ENCODE measurements at regions not wholly inside any gene's neighbourhood (a gene's known extent, or its start where the extent isn't known, plus 50 kb on each side); places are given as distances from the start of the nearest gene placed in this dataset.

DNA sequence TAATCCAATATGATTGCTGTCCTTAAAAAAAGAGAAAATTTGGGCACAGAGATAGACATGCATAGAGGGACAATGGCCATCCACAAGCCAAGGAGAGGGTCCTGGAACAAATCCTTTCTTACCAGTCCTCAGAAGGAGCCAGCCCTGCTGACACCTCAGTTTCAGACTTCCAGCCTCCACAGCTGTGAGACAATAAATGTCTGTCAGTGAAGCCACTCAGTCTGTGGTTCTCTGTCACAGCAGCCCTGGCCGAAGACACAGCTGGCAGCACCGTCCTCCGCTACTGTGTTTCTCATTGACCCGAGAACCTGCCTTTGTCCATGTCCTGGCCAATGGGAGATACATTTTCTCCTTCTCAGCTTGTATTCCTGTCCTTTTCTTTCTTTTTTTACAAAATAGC is 207.9 kb downstream of the TM9SF2 start:
- no peaks in the 10 kb centered on the region for H3K27me3 ChIP-seq
- no peak for TF ChIP-seq POLR2A (IDR thresholded peaks at IDR 0.05)
- TF ChIP-seq, protein P1, sequence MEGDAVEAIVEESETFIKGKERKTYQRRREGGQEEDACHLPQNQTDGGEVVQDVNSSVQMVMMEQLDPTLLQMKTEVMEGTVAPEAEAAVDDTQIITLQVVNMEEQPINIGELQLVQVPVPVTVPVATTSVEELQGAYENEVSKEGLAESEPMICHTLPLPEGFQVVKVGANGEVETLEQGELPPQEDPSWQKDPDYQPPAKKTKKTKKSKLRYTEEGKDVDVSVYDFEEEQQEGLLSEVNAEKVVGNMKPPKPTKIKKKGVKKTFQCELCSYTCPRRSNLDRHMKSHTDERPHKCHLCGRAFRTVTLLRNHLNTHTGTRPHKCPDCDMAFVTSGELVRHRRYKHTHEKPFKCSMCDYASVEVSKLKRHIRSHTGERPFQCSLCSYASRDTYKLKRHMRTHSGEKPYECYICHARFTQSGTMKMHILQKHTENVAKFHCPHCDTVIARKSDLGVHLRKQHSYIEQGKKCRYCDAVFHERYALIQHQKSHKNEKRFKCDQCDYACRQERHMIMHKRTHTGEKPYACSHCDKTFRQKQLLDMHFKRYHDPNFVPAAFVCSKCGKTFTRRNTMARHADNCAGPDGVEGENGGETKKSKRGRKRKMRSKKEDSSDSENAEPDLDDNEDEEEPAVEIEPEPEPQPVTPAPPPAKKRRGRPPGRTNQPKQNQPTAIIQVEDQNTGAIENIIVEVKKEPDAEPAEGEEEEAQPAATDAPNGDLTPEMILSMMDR (IDR thresholded peaks at IDR 0.05): no peak
- H3K36me3 ChIP-seq: no peaks in the 10 kb centered on the region
- no peaks in the 10 kb centered on the region for H3K4me1 ChIP-seq
- H3K4me3 ChIP-seq: no peak overlapping the region
- H3K27ac ChIP-seq: no peak overlapping the region
- 82 to 94% methylated on average over 4 of the region's 4 CpGs for WGBS, 2 donors
- DNase-seq: no peak
- no peaks in the 10 kb centered on the region for H3K9me3 ChIP-seq
- intact Hi-C loops (cut with DNase I): no loop called here

DNA sequence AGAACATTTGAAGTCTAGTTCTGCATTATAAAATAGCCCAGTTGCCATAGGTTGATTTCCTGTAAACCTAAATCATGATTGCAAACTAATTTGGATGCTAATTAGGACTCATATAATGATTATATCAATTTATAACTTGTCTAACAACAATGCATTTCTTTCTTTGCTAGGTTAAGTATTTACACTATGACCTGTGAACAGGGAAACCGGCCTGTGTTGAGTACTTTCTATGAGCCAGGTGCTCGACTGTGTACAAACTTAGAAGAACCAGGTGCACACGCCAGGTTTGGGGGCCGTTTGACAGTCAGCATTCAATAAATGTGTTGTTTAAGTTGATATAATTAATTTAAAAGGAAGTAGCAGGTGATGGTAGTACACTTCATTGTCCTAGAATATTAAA is 203.1 kb downstream of the TM9SF2 start:
- no peak for DNase-seq
- no peaks in the 10 kb centered on the region for H3K9me3 ChIP-seq
- intact Hi-C loops (cut with DNase I): no loop called here
- no peaks in the 10 kb centered on the region for H3K4me1 ChIP-seq
- H3K36me3 ChIP-seq: no peaks in the 10 kb centered on the region
- TF ChIP-seq POLR2A (IDR thresholded peaks at IDR 0.05): no peak
- TF ChIP-seq, protein P1 (IDR thresholded peaks at IDR 0.05): no peak
- no peak overlapping the region for H3K4me3 ChIP-seq
- H3K27me3 ChIP-seq: no peaks in the 10 kb centered on the region
- WGBS, 2 donors: 73 to 74% methylated on average over 4 of the region's 4 CpGs
- H3K27ac ChIP-seq: no peak overlapping the region

DNA sequence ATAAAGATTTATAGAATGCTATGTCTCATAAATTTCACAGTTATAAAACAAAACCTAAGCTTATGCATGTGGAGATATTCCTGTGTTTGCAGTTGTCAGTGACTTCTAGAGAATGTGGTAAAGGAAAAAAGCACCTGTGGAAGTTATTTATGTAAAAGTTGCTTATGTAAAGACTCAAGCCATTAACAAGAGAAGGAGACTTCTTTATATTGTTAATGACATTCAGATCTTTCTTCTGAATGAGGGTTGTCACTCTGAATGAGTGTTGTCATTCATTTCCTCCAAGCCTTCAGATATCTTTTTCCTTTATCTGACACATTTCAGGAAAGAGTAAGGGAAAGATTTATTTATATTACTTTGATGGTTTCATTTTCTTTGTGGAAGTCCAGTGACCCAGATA is 202.6 kb downstream of the TM9SF2 start:
- DNase-seq: no peak
- H3K4me1 ChIP-seq: no peaks in the 10 kb centered on the region
- TF ChIP-seq POLR2A (IDR thresholded peaks at IDR 0.05): no peak
- TF ChIP-seq, protein P1 (IDR thresholded peaks at IDR 0.05): no peak
- intact Hi-C loops (cut with DNase I): no loop called here
- no peaks in the 10 kb centered on the region for H3K9me3 ChIP-seq
- H3K4me3 ChIP-seq: no peak overlapping the region
- H3K36me3 ChIP-seq: no peaks in the 10 kb centered on the region
- H3K27ac ChIP-seq: no peak overlapping the region
- H3K27me3 ChIP-seq: no peaks in the 10 kb centered on the region

DNA sequence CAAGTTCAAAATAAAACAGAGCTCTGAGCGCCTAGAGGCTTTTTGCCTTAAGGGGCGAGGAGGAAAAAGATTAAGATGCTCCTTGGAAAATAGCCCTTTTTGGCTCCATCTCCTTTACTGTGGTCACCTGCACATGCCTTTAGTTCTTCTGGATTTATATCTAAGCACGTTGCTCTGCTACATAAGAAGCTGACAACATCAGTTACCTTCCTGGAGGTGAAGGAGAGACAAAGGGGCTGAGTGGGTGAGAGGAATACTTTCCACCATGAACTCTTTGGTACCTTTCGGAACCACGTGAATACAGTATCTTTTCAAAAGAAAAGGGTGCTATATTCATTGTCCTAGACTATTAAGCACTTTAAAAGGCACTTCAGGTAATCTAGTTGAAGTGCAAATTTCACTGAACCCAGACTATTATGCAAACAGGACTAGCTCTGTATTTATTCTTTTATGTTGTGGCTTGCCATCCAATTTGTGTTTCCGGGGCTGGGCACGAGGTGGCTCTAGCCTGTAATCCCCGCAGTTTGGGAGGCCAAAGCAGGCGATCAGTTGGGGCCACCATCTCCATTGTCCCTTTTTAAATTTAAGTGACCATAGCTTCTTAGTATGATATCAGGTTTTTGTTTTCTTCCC is 201.5 kb downstream of the TM9SF2 start:
- H3K4me1 ChIP-seq: no peaks in the 10 kb centered on the region
- DNase-seq: no peak
- H3K9me3 ChIP-seq: no peaks in the 10 kb centered on the region
- no peak overlapping the region for H3K4me3 ChIP-seq
- H3K27me3 ChIP-seq: no peaks in the 10 kb centered on the region
- intact Hi-C loops (cut with DNase I): no loop called here
- no peak for TF ChIP-seq POLR2A (IDR thresholded peaks at IDR 0.05)
- TF ChIP-seq, protein P1 (IDR thresholded peaks at IDR 0.05): no peak
- WGBS, 2 donors: 69 to 73% methylated on average over 9 of the region's 9 CpGs
- no peaks in the 10 kb centered on the region for H3K36me3 ChIP-seq
- no peak overlapping the region for H3K27ac ChIP-seq

DNA sequence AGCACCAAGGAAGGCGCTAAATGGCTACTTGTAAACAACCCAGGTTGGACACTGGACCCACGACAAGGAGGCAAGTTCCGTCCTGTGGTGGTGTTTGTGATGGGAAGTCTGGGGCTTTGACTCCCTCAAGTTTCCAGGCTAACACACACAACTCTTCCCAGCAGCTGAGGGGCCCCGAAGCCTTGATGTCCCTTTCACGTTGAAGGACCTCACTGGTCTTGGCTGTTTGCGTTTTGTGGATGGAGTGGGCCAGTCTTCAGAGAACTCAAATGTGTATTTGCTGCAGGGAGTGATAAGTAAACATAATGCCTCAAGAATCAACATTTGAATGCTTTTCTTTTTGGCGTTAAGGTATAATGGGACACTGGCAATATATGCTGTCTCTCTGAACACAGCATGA is 199.2 kb downstream of the TM9SF2 start:
- H3K27ac ChIP-seq: no peak overlapping the region
- DNase-seq: no peak
- H3K4me3 ChIP-seq: no peak overlapping the region
- H3K9me3 ChIP-seq: no peaks in the 10 kb centered on the region
- TF ChIP-seq, protein P1 (IDR thresholded peaks at IDR 0.05): no peak
- no peak for TF ChIP-seq POLR2A (IDR thresholded peaks at IDR 0.05)
- H3K4me1 ChIP-seq: no peaks in the 10 kb centered on the region
- no peaks in the 10 kb centered on the region for H3K27me3 ChIP-seq
- no peaks in the 10 kb centered on the region for H3K36me3 ChIP-seq
- WGBS, 2 donors: 78 to 80% methylated on average over 7 of the region's 7 CpGs
- intact Hi-C loops (cut with DNase I): no loop called here
